Spleen (tissue), 11 donors: ENCODE measurements at regions not wholly inside any gene's neighbourhood (a gene's known extent, or its start where the extent isn't known, plus 50 kb on each side); places are given as distances from the start of the nearest gene placed in this dataset.

ENCODE experiments used
- DNase-seq: peaks from one replicate; pipeline ENCODE4 v3.0.0-alpha.2; 2020
- H3K27ac ChIP-seq, 8 donors: fragments of 200-600 bp; sonication (generic) in 7 of 8; 1 replicate in 4 of 8; 2 replicates in 4 of 8; pipeline versions ENCODE4 v1.5.0 to v1.8.0; 2016 to 2021; ENCODE audit warnings: inconsistent platforms in 4 of 8, mild to moderate bottlenecking in 4 of 8, moderate library complexity in 1 of 8
- H3K27me3 ChIP-seq, 7 donors: fragments of 200-600 bp; sonication (generic) in 6 of 7; replicated peaks in 1 of 7; 1 replicate in 4 of 7; 2 replicates in 3 of 7; pipeline versions ENCODE4 v1.5.0 to v1.8.0; 2016 to 2021; ENCODE audit warnings: inconsistent platforms in 3 of 7, mild to moderate bottlenecking in 1 of 7
- H3K36me3 ChIP-seq, 6 donors: fragments of 200-600 bp; sonication (generic) in 5 of 6; 1 replicate in 4 of 6; 2 replicates in 2 of 6; pipeline versions ENCODE4 v1.5.0 to v1.8.0; 2016 to 2021; ENCODE audit warnings: inconsistent platforms in 2 of 6
- H3K4me1 ChIP-seq, 6 donors: fragments of 200-600 bp; sonication (generic) in 5 of 6; 1 replicate in 3 of 6; 2 replicates in 3 of 6; pipeline versions ENCODE4 v1.5.0 to v1.8.0; 2016 to 2021; ENCODE audit warnings: inconsistent platforms in 3 of 6
- H3K4me3 ChIP-seq, 8 donors: fragments of 200-600 bp; sonication (generic) in 7 of 8; 1 replicate in 4 of 8; 2 replicates in 4 of 8; pipeline versions ENCODE4 v1.5.0 to v1.8.0; 2016 to 2021; ENCODE audit warnings: inconsistent platforms in 4 of 8, mild to moderate bottlenecking in 4 of 8, moderate library complexity in 2 of 8
- H3K9me3 ChIP-seq, 8 donors: fragments of 200-600 bp; sonication (generic) in 7 of 8; 1 replicate in 4 of 8; 2 replicates in 4 of 8; pipeline versions ENCODE4 v1.5.0 to v1.8.0; 2016 to 2021; ENCODE audit warnings: inconsistent platforms in 4 of 8
- CTCF ChIP-seq, 11 experiments: fragments of 200-600 bp in 7 of 11; fragments of 450-650 bp in 4 of 11; sonication (generic) in 4 of 11; IDR thresholded peaks in 8 of 11; conservative IDR thresholded peaks in 3 of 11; 1 replicate in 7 of 11; 2 replicates in 4 of 11; pipeline versions ENCODE4 v1.4.0 to v1.8.0; 2016 to 2021; ENCODE audit warnings: antibody characterized with exemption in 11 of 11, inconsistent platforms in 4 of 11, mild to moderate bottlenecking in 1 of 11
- POLR2A ChIP-seq, 3 donors: fragments of 450-650 bp; IDR thresholded peaks; one replicate each; pipeline ENCODE4 v1.5.1; 2017; ENCODE audit warnings: antibody characterized with exemption in 3 of 3, mild to moderate bottlenecking in 1 of 3
- POLR2AphosphoS5 ChIP-seq, 3 donors: sonication (generic); formaldehyde crosslinking; IDR thresholded peaks; one replicate each; pipeline ENCODE4 v1.5.1; 2017; ENCODE audit warnings: antibody characterized with exemption in 3 of 3
- WGBS, 5 donors: extraction: QIAGEN DNeasy Blood & Tissue Kit in 3 of 5; methylation state at CpG; one replicate each; pipeline versions ENCODE4 v1.1.5 to v1.1.7; 2013 to 2018; 5-methylcytosine and 5-hydroxymethylcytosine counted together
- intact Hi-C: fragments of 100-400 bp; cut with DNase I; formaldehyde crosslinking; loops from one replicate; pipeline ENCODE4 v1.15.0; 2023; ENCODE audit warnings: low total_unique reads
- donor health status: healthy with polysubstance abuse.
- donor health status: DM: no; HTN: no; CAD: no; lungs with moderate emphysema.
- donor health status: DM: no; HTN: no; CAD: no.
- donor health status: Bipolar disorder and iron deficiency.
- donor health status: healthy.
- donor health status: DM: no; HTN: no; CAD: no.
- donor health status: DM: yes; HTN: yes; CAD: no.

DNA sequence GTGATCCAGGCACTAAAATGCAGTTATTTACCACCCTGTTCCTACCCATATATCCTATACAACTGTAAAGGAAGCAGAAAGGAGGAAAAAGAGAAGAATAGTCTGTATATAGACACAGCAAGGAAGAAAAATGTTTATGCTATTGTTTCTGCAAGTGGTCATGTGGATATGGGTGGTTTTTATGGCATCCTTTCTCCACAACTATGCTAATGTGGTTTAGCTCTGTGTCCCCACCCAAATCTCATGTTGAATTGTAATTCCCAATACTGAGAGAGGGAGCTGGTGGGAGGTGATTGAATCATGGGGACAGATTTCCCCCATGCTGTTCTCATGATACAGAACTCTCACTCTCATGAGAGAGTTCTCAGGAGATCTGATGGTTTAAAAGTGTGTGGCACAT, 439.8 kb downstream of the ZSWIM6 start:
- H3K27me3 ChIP-seq = peaks cover 0 to 27% (median 0%) of the 10 kb centered on the region in 7 donors
- DNase-seq = no peak
- no peaks in the 10 kb centered on the region for H3K36me3 ChIP-seq
- no peak overlapping the region for H3K27ac ChIP-seq
- intact Hi-C loops = no loop called here
- H3K9me3 ChIP-seq = no peaks in the 10 kb centered on the region
- H3K4me3 ChIP-seq = no peak overlapping the region
- no peak for TF ChIP-seq POLR2A (IDR thresholded peaks at IDR 0.05)
- no peak for TF ChIP-seq POLR2AphosphoS5 (IDR thresholded peaks at IDR 0.05)
- TF ChIP-seq CTCF (IDR thresholded peaks at IDR 0.05 in 8 of 11, conservative IDR thresholded peaks at IDR 0.05 in 3 of 11) = no peak
- H3K4me1 ChIP-seq = no peaks in the 10 kb centered on the region

- H3K9me3 ChIP-seq = no peaks in the 10 kb centered on the region
- WGBS, 5 donors = 74 to 89% (median 82%) methylated on average over 4 of the region's 4 CpGs
- TF ChIP-seq POLR2AphosphoS5 (IDR thresholded peaks at IDR 0.05) (no peak), CTCF (IDR thresholded peaks at IDR 0.05 in 8 of 11, conservative IDR thresholded peaks at IDR 0.05 in 3 of 11) (no peak), POLR2A (IDR thresholded peaks at IDR 0.05) (no peak)
- H3K4me3 ChIP-seq = no peak overlapping the region
- intact Hi-C loops = no loop called here
- no peak for DNase-seq
- H3K36me3 ChIP-seq = no peaks in the 10 kb centered on the region
- no peaks in the 10 kb centered on the region for H3K4me1 ChIP-seq
- peaks cover 0 to 27% (median 0%) of the 10 kb centered on the region in 7 donors for H3K27me3 ChIP-seq
- H3K27ac ChIP-seq = no peak overlapping the region
These were observed 443.8 kb downstream of the ZSWIM6 start for GRCh38 chr5:61775901-61776300.

- TF ChIP-seq POLR2AphosphoS5 (IDR thresholded peaks at IDR 0.05) (no peak), POLR2A (IDR thresholded peaks at IDR 0.05) (no peak), CTCF (IDR thresholded peaks at IDR 0.05 in 8 of 11, conservative IDR thresholded peaks at IDR 0.05 in 3 of 11) (no peak)
- H3K9me3 ChIP-seq = no peaks in the 10 kb centered on the region
- intact Hi-C loops = no loop called here
- no peak overlapping the region for H3K4me3 ChIP-seq
- peaks cover 0 to 19% (median 0%) of the 10 kb centered on the region in 7 donors for H3K27me3 ChIP-seq
- H3K27ac ChIP-seq = no peak overlapping the region
- no peak for DNase-seq
- no peaks in the 10 kb centered on the region for H3K4me1 ChIP-seq
- no peaks in the 10 kb centered on the region for H3K36me3 ChIP-seq
- WGBS, 5 donors = 58 to 68% (median 63%) methylated on average over 6 of the region's 6 CpGs
These were observed 445.2 kb downstream of the ZSWIM6 start for GRCh38 chr5:61777292-61777691.

DNA sequence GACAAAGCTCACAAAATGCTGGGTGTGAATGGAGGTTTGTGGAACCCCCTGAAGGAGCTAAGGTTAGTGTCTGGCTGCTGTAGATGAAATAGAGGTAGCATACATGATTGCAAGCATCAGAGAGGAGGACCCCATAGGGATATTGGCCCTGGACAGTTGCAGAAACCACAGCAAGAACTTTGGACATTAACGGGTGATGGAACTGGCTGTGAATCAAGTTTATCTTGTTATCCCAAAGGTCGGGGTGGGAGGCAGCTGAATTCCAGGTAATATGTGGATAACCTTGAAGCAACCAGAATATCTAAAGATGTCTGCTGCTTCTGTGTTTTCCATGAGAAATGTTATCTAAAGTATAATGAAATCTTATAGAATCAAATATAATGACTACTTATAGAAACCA, 447.7 kb downstream of the ZSWIM6 start:
- intact Hi-C loops = no loop called here
- Histone ChIP-seq H3K9me3 (no peaks in the 10 kb centered on the region), H3K4me3 (no peak overlapping the region), H3K4me1 (no peaks in the 10 kb centered on the region), H3K27me3 (peaks cover 0 to 13% (median 0%) of the 10 kb centered on the region in 7 donors), H3K27ac (no peak overlapping the region), H3K36me3 (no peaks in the 10 kb centered on the region)
- WGBS, 5 donors = 72 to 83% (median 74%) methylated on average over 2 of the region's 2 CpGs
- TF ChIP-seq POLR2AphosphoS5 (IDR thresholded peaks at IDR 0.05) (no peak), POLR2A (IDR thresholded peaks at IDR 0.05) (no peak), CTCF (IDR thresholded peaks at IDR 0.05 in 8 of 11, conservative IDR thresholded peaks at IDR 0.05 in 3 of 11) (no peak)
- no peak for DNase-seq
